Femur (tissue), 1 donor: ENCODE measurements at regions not wholly inside any gene's neighbourhood (a gene's known extent, or its start where the extent isn't known, plus 50 kb on each side); places are given as distances from the start of the nearest gene placed in this dataset.

Source experiments
- DNase-seq: peaks from one replicate; pipeline ENCODE4 v3.0.0-alpha.2; 2017

DNA sequence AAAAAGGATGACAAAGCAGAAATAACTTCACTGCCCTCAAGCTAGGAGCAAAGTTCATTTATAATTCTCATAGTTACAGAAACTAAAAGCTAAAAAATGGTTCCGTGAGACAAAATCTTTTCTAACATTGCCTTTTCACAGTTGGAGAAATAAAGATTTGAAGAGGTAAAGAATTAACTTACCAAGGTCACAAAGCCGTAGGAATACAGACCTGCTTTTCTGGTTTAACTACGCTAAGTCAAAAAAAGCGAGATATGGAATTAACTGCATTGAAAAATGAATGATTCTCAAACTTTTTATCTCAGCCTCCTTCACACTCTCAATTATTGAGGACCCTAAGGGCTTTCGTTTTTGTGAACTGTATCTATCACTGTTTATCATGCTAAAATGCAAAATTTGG lies 95.3 kb downstream of the SLC17A6 start:
- no peak for DNase-seq

DNA sequence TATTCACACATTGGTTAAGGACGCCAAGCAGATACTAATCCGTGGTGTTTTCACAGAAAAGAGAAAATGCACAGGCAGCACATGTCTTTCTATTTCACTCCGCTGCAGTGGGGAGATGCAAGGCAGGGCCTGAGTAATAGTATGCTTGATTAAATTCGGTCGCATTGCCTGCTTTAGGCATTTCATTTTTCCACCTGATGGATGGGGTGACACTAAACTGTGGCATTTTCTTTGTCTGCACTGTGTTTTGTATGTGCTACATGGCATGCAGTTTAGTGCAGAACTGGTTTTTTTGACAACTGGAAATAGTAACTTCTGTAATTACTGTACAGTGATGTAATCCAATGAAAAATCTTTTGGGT lies 94.9 kb downstream of the SLC17A6 start:
- DNase-seq, result no peak

DNA sequence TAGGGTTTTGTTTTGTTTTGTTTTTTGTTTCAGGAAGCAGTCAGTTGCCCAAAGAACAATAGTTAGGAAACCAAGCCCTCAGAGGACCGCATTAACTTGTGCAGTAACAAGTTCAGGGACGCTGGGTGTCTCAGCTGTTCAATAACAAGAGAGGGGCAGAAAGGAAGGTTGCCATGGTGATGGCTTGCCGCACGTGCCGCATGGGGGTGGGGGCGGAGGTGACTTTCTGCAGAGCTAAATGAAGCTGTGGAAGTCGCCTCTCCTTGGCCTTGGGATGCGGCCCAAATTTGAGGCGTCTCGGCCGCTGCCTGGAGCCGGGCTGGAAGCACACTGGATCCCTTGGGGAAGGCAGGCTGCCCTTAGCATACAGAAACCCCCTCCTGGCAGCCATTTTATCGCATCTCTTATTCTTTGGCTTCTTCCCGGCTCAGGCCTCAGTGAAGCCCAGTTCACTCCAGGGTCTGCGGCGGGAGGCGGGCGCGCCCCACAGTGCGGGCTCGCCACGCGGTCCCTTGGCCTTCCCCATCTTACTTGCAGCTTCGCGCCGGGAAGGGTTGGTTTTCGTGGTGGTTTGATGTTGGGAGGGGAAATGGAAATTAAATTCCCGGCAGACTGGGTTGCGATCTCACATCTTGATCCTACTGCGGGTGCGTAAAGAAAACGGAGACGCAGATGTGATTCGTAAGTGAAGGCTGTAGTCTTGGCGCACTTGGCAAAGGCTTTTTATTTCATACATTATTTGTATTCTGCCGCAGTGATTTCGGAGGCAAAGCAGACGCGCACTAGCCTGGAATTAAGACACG lies 94.3 kb downstream of the SLC17A6 start:
- DNase-seq, result peak; percentile 88

DNA sequence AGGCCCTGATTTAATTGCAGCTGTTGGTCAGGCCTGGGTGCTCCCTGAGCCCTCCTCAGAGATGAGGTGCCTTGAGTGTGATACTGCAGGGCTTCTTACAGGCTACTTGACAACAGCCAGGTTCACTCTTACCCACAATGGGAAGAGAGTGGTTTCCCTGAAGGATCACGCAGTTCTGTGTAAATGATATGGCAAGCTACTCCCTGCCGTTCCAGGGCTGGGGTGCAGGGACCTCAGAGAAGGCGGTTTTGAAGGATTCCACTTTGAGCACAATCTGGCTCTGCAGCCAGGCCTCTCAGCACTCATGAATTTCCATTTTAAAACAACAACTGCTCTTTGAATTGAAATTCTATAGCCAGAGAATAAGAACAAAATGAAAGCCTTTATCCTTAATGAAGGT lies 92.9 kb downstream of the SLC17A6 start:
- peak; percentile 31 for DNase-seq

DNA sequence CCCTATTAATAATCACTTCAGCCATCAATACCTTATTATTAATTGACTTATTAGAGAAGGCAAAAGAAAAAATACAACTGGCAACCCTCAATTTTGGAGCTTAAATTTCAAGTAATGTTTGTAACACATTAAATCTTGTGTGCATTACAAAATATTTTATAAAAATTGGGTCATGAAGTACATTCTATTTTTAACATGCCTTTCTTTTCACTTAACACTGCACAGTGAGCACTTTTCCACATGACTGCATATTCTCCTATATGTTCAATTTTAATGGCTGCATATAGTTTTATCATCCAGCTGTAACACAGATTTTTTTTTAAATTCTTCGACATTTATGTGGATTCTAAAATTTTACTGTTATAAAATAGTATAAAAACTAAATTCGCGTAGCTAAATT lies 92.5 kb downstream of the SLC17A6 start:
- DNase-seq, result no peak

DNA sequence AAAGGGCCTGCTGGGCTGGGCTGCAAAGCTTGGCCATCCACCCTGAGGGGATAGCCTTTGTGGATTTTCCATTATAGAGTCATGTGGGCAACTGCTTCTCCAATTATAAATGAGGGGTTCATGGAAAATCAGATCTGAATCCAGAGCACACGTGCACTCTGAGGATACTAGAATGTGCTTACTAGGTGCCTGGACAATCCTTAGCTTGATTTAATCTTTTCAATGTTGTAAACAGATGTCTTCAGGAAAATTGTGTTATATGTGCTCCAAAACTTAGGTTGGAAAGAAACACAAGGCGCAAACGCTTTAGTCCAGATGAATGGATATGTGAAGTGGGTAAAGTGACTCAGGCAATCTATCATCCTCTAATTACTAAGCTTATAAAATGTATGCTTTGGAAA lies 92.0 kb downstream of the SLC17A6 start:
- peak; percentile 65 for DNase-seq
